ENCODE measurements at regions not wholly inside any gene's neighbourhood (a gene's known extent, or its start where the extent isn't known, plus 50 kb on each side); places are given as distances from the start of the nearest gene placed in this dataset.

- Mint-ChIP-seq H3K27ac (no peak overlapping the region), H3K27me3 (ENCODE audit: low read depth) (peaks cover 15% of the 10 kb centered on the region), H3K9me3 (no peaks in the 10 kb centered on the region), H3K4me3 (no peak overlapping the region), H3K4me1 (peaks cover 11% of the 10 kb centered on the region), H3K36me3 (no peaks in the 10 kb centered on the region)
- TF ChIP-seq CTCF (IDR thresholded peaks at IDR 0.05; ENCODE audit: unreplicated experiment), result no peak
- no peak for DNase-seq (ENCODE audit: low spot score in 2 of 2, unreplicated experiment in 2 of 2)
Measured at GRCh38 chr6:18667612-18668011, 280.5 kb downstream of the RNF144B start.

GRCh38 chr6:18668994-18669393, 281.8 kb downstream of the RNF144B start:
- no peak for TF ChIP-seq CTCF (IDR thresholded peaks at IDR 0.05; ENCODE audit: unreplicated experiment)
- H3K27ac Mint-ChIP-seq, result no peak overlapping the region
- no peaks in the 10 kb centered on the region for H3K36me3 Mint-ChIP-seq
- peaks cover 13% of the 10 kb centered on the region for H3K27me3 Mint-ChIP-seq (ENCODE audit: low read depth)
- no peak for DNase-seq (ENCODE audit: low spot score in 2 of 2, unreplicated experiment in 2 of 2)
- H3K4me1 Mint-ChIP-seq, result peaks cover 11% of the 10 kb centered on the region
- H3K4me3 Mint-ChIP-seq, result no peak overlapping the region
- no peaks in the 10 kb centered on the region for H3K9me3 Mint-ChIP-seq

- H3K4me1 Mint-ChIP-seq, result peaks cover 6% of the 10 kb centered on the region
- H3K36me3 Mint-ChIP-seq, result no peaks in the 10 kb centered on the region
- no peak for TF ChIP-seq CTCF (IDR thresholded peaks at IDR 0.05; ENCODE audit: unreplicated experiment)
- no peak overlapping the region for H3K4me3 Mint-ChIP-seq
- H3K27me3 Mint-ChIP-seq (ENCODE audit: low read depth), result peaks cover 16% of the 10 kb centered on the region
- peaks cover 3% of the 10 kb centered on the region for H3K9me3 Mint-ChIP-seq
- DNase-seq (ENCODE audit: low spot score in 2 of 2, unreplicated experiment in 2 of 2), result no peak
- no peak overlapping the region for H3K27ac Mint-ChIP-seq
Measured at GRCh38 chr6:18672852-18673251, 285.7 kb downstream of the RNF144B start.

- Mint-ChIP-seq H3K27me3 (ENCODE audit: low read depth) (peaks cover 14% of the 10 kb centered on the region), H3K9me3 (peaks cover 11% of the 10 kb centered on the region), H3K4me3 (no peak overlapping the region), H3K4me1 (peaks cover 5% of the 10 kb centered on the region), H3K36me3 (no peaks in the 10 kb centered on the region), H3K27ac (peak overlapping the region; percentile 5)
- no peak for DNase-seq (ENCODE audit: low spot score in 2 of 2, unreplicated experiment in 2 of 2)
- no peak for TF ChIP-seq CTCF (IDR thresholded peaks at IDR 0.05; ENCODE audit: unreplicated experiment)
Measured at GRCh38 chr6:18674346-18674745, 287.2 kb downstream of the RNF144B start.

- peaks cover 5% of the 10 kb centered on the region for H3K4me1 Mint-ChIP-seq
- H3K4me3 Mint-ChIP-seq, result no peak overlapping the region
- no peaks in the 10 kb centered on the region for H3K36me3 Mint-ChIP-seq
- no peak overlapping the region for H3K27ac Mint-ChIP-seq
- TF ChIP-seq CTCF (IDR thresholded peaks at IDR 0.05; ENCODE audit: unreplicated experiment), result no peak
- H3K9me3 Mint-ChIP-seq, result peaks cover 21% of the 10 kb centered on the region
- no peak for DNase-seq (ENCODE audit: low spot score in 2 of 2, unreplicated experiment in 2 of 2)
- H3K27me3 Mint-ChIP-seq (ENCODE audit: low read depth), result peaks cover 15% of the 10 kb centered on the region
Measured at GRCh38 chr6:18675881-18676280, 288.7 kb downstream of the RNF144B start.

- Mint-ChIP-seq H3K9me3 (peaks cover 21% of the 10 kb centered on the region), H3K4me3 (no peak overlapping the region), H3K36me3 (no peaks in the 10 kb centered on the region), H3K4me1 (peaks cover 5% of the 10 kb centered on the region), H3K27me3 (ENCODE audit: low read depth) (peaks cover 14% of the 10 kb centered on the region), H3K27ac (no peak overlapping the region)
- DNase-seq (ENCODE audit: low spot score in 2 of 2, unreplicated experiment in 2 of 2), result no peak
- no peak for TF ChIP-seq CTCF (IDR thresholded peaks at IDR 0.05; ENCODE audit: unreplicated experiment)
Measured at GRCh38 chr6:18676548-18676947, 289.4 kb downstream of the RNF144B start.
